SK-N-SH (cell line): ENCODE measurements at regions not wholly inside any gene's neighbourhood (a gene's known extent, or its start where the extent isn't known, plus 50 kb on each side); places are given as distances from the start of the nearest gene placed in this dataset.

Source experiments
- CTCF ChIA-PET: fragments of 300-600, 350-600 bp; formaldehyde crosslinking; extraction: SDS; loops from one replicate; lab custom pipeline; 2021; lab: Yijun Ruan, JAX
- POLR2A ChIA-PET: fragments of 350-600 bp; sonication (Branson Sonifier 250); formaldehyde crosslinking; extraction: SDS; loops from one replicate; lab custom pipeline; 2020; ENCODE audit warnings: antibody characterized with exemption, inconsistent platforms; lab: Yijun Ruan, JAX
- DNase-seq: peaks from one replicate; pipeline ENCODE4 v3.0.0; 2012
- H2AFZ ChIP-seq: fragments of 200-600 bp; sonication (generic); 2 replicates; pipeline ENCODE4 v1.8.1; 2016; ENCODE audit warnings: antibody characterized with exemption, mild to moderate bottlenecking, low read depth
- H3F3A ChIP-seq: fragments of 200-600 bp; sonication (generic); replicated peaks from 2 replicates; pipeline ENCODE3; 2016; ENCODE audit warnings: antibody characterized with exemption, mild to moderate bottlenecking; ENCODE audit not compliant: insufficient read depth
- H3K27ac ChIP-seq, 2 experiments: fragments of 200-500 bp in 1 of 2; fragments of 200-600 bp in 1 of 2; sonication (Bioruptor generic) in 1 of 2; sonication (generic), shearing (Covaris generic) in 1 of 2; 2 replicates each; pipeline versions ENCODE4 v1.5.1 to v1.6.1; 2014 to 2016; ENCODE audit warnings: low read depth in 2 of 2, inconsistent platforms in 1 of 2, low read length in 1 of 2, mild to moderate bottlenecking in 1 of 2, mixed read lengths in 1 of 2
- H3K27me3 ChIP-seq: fragments of 200-600 bp; sonication (generic), shearing (Covaris generic); 2 replicates; pipeline ENCODE4 v1.6.1; 2016; ENCODE audit warnings: mixed run types; ENCODE audit not compliant: insufficient read depth
- H3K36me3 ChIP-seq, 2 experiments: fragments of 200-500 bp in 1 of 2; fragments of 200-600 bp in 1 of 2; sonication (Bioruptor generic) in 1 of 2; sonication (generic) in 1 of 2; replicated peaks in 1 of 2; 2 replicates each; pipeline versions ENCODE3 to v1.5.1; 2014 to 2016; ENCODE audit warnings: low read length in 1 of 2, mild to moderate bottlenecking in 1 of 2; ENCODE audit not compliant: insufficient read depth in 2 of 2, control insufficient read depth in 1 of 2
- H3K4me1 ChIP-seq, 2 experiments: fragments of 200-500 bp in 1 of 2; fragments of 200-600 bp in 1 of 2; sonication (Bioruptor generic) in 1 of 2; sonication (generic), shearing (Covaris generic) in 1 of 2; 2 replicates each; pipeline versions ENCODE4 v1.5.1 to v1.6.1; 2014 to 2016; ENCODE audit warnings: low read depth in 1 of 2, low read length in 1 of 2, mixed run types in 1 of 2; ENCODE audit not compliant: insufficient read depth in 2 of 2, control insufficient read depth in 1 of 2
- H3K4me2 ChIP-seq: fragments of 200-600 bp; sonication (generic), shearing (Covaris generic); 2 replicates; pipeline ENCODE4 v1.6.1; 2017; ENCODE audit warnings: mixed run types
- H3K4me3 ChIP-seq, 2 experiments: fragments of 200-500 bp in 1 of 2; fragments of 200-600 bp in 1 of 2; sonication (Bioruptor generic) in 1 of 2; sonication (generic), shearing (Covaris generic) in 1 of 2; 2 replicates each; pipeline versions ENCODE4 v1.5.1 to v1.8.1; 2014 to 2016; ENCODE audit warnings: low read depth in 2 of 2, inconsistent platforms in 1 of 2, low read length in 1 of 2, mild to moderate bottlenecking in 1 of 2, mixed read lengths in 1 of 2, moderate library complexity in 1 of 2
- H3K79me2 ChIP-seq: fragments of 200-600 bp; sonication (generic); 2 replicates; pipeline ENCODE4 v1.8.1; 2017; ENCODE audit warnings: mild to moderate bottlenecking; ENCODE audit not compliant: insufficient read depth
- H3K9ac ChIP-seq: fragments of 200-600 bp; sonication (generic); 2 replicates; pipeline ENCODE4 v1.6.1; 2017; ENCODE audit warnings: mixed run types
- H3K9me2 ChIP-seq: fragments of 200-600 bp; sonication (generic); 2 replicates; pipeline ENCODE4 v1.6.1; 2017; ENCODE audit warnings: mixed run types
- H3K9me3 ChIP-seq: fragments of 200-600 bp; sonication (generic); 2 replicates; pipeline ENCODE4 v1.6.1; 2017; ENCODE audit warnings: mixed run types, mild to moderate bottlenecking, moderate library complexity
- H4K20me1 ChIP-seq: fragments of 200-600 bp; sonication (generic); 2 replicates; pipeline ENCODE4 v1.6.1; 2017; ENCODE audit warnings: mild to moderate bottlenecking, mixed run types; ENCODE audit not compliant: insufficient read depth
- CHD2 ChIP-seq: fragments of 150-350 bp; IDR thresholded peaks from 2 replicates; pipeline ENCODE4 v1.6.1; 2018; ENCODE audit warnings: low read length; ENCODE audit not compliant: partially characterized antibody
- EP300 ChIP-seq, 2 experiments: IDR thresholded peaks; 2 replicates each; pipeline versions ENCODE4 v1.4.0 to v1.6.1; 2012; ENCODE audit warnings: borderline replicate concordance in 1 of 2, low read depth in 1 of 2, low read length in 1 of 2
- FOXM1 ChIP-seq: IDR thresholded peaks from 2 replicates; pipeline ENCODE4 v1.4.0; 2012; ENCODE audit warnings: low read depth, mild to moderate bottlenecking
- GATA2 ChIP-seq: sonication (generic); formaldehyde crosslinking; IDR thresholded peaks from 2 replicates; pipeline ENCODE4 v1.5.0; 2020; ENCODE audit warnings: mild to moderate bottlenecking, missing genetic modification reagents
- IRF3 ChIP-seq: fragments of 150-350 bp; IDR thresholded peaks from 2 replicates; pipeline ENCODE4 v1.6.1; 2016; ENCODE audit warnings: mild to moderate bottlenecking, low read depth, low read length
- JUND ChIP-seq: IDR thresholded peaks from 2 replicates; pipeline ENCODE4 v1.4.0; 2012
- MAX ChIP-seq: IDR thresholded peaks from 2 replicates; pipeline ENCODE4 v1.4.0; 2012; ENCODE audit warnings: low read depth
- MEF2A ChIP-seq: IDR thresholded peaks from 2 replicates; pipeline ENCODE4 v1.4.0; 2012; ENCODE audit warnings: low read depth, borderline replicate concordance
- MXI1 ChIP-seq: IDR thresholded peaks from 2 replicates; pipeline ENCODE4 v1.6.1; 2012; ENCODE audit warnings: mild to moderate bottlenecking, low read depth, low read length, improper control_type of control experiment
- NFIC ChIP-seq: IDR thresholded peaks from 2 replicates; pipeline ENCODE4 v1.4.0; 2012; ENCODE audit warnings: borderline replicate concordance
- PBX3 ChIP-seq: IDR thresholded peaks from 2 replicates; pipeline ENCODE4; 2012
- POLR2AphosphoS5 ChIP-seq: IDR thresholded peaks from 2 replicates; pipeline ENCODE4 v1.6.1; 2012; ENCODE audit warnings: low read depth, low read length
- RAD21 ChIP-seq: IDR thresholded peaks from 2 replicates; pipeline ENCODE4 v1.6.1; 2012; ENCODE audit warnings: mild to moderate bottlenecking, low read length
- RCOR1 ChIP-seq: fragments of 150-350 bp; IDR thresholded peaks from 2 replicates; pipeline ENCODE4 v1.6.1; 2017; ENCODE audit warnings: antibody characterized with exemption, low read length
- RFX5 ChIP-seq: IDR thresholded peaks from 2 replicates; pipeline ENCODE4 v1.6.1; 2012; ENCODE audit warnings: mild to moderate bottlenecking, improper control_type of control experiment, low read length
- SIN3A ChIP-seq: IDR thresholded peaks from 2 replicates; pipeline ENCODE4 v1.6.1; 2012; ENCODE audit warnings: low read depth, mild to moderate bottlenecking, low read length, moderate library complexity, borderline replicate concordance
- TAF1 ChIP-seq: IDR thresholded peaks from 2 replicates; pipeline ENCODE4 v1.6.1; 2012; ENCODE audit warnings: low read depth, mild to moderate bottlenecking, low read length, moderate library complexity, borderline replicate concordance
- TCF12 ChIP-seq: IDR thresholded peaks from 2 replicates; pipeline ENCODE4 v1.4.0; 2012
- TEAD4 ChIP-seq: IDR thresholded peaks from 2 replicates; pipeline ENCODE4 v1.4.0; 2012; ENCODE audit warnings: mild to moderate bottlenecking, borderline replicate concordance; ENCODE audit not compliant: insufficient read depth
- USF1 ChIP-seq: IDR thresholded peaks from 2 replicates; pipeline ENCODE4 v1.4.0; 2012; ENCODE audit warnings: low read depth, borderline replicate concordance
- USF2 ChIP-seq: fragments of 150-350 bp; IDR thresholded peaks from 2 replicates; pipeline ENCODE4 v1.6.1; 2017; ENCODE audit warnings: antibody characterized with exemption, low read length, low read depth, borderline replicate concordance
- YY1 ChIP-seq: IDR thresholded peaks from 2 replicates; pipeline ENCODE4 v1.4.0; 2012; ENCODE audit warnings: low read depth, mild to moderate bottlenecking
- WGBS: methylation state at CpG from one replicate; pipeline ENCODE4 v1.1.6; 2017; ENCODE audit warnings: low lambda C conversion rate; 5-methylcytosine and 5-hydroxymethylcytosine counted together
- TF ChIP-seq, protein P1 (sequence below): IDR thresholded peaks from 2 replicates; pipeline ENCODE4 v1.4.0; 2012; ENCODE audit warnings: low read depth, borderline replicate concordance

- Histone ChIP-seq H4K20me1 (no peaks in the 10 kb centered on the region), H3K79me2 (no peaks in the 10 kb centered on the region), H3K9ac (no peak overlapping the region), H3K27me3 (no peaks in the 10 kb centered on the region), H3K4me1 (no peaks in the 10 kb centered on the region), H3K27ac (no peak overlapping the region), H3K4me3 (no peak overlapping the region), H3K9me2 (no peaks in the 10 kb centered on the region), H3K4me2 (no peak overlapping the region), H2AFZ (no peak overlapping the region), H3K36me3 (no peaks in the 10 kb centered on the region), H3K9me3 (no peaks in the 10 kb centered on the region), H3F3A (no peaks in the 10 kb centered on the region)
- TF ChIP-seq MAX: no peak
- TF ChIP-seq USF1: no peak
- TF ChIP-seq CHD2: no peak
- no peak for TF ChIP-seq TAF1
- TF ChIP-seq JUND: no peak
- no peak for TF ChIP-seq RFX5
- TF ChIP-seq MXI1: no peak
- TF ChIP-seq RCOR1: no peak
- TF ChIP-seq, protein P1, sequence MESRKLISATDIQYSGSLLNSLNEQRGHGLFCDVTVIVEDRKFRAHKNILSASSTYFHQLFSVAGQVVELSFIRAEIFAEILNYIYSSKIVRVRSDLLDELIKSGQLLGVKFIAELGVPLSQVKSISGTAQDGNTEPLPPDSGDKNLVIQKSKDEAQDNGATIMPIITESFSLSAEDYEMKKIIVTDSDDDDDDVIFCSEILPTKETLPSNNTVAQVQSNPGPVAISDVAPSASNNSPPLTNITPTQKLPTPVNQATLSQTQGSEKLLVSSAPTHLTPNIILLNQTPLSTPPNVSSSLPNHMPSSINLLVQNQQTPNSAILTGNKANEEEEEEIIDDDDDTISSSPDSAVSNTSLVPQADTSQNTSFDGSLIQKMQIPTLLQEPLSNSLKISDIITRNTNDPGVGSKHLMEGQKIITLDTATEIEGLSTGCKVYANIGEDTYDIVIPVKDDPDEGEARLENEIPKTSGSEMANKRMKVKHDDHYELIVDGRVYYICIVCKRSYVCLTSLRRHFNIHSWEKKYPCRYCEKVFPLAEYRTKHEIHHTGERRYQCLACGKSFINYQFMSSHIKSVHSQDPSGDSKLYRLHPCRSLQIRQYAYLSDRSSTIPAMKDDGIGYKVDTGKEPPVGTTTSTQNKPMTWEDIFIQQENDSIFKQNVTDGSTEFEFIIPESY: no peak
- TF ChIP-seq GATA2 (CRISPR knock-in tag): no peak
- TF ChIP-seq PBX3: no peak
- CTCF ChIA-PET: no interaction called here
- POLR2A ChIA-PET: no interaction called here
- 24% methylated on average over 2 of the region's 2 CpGs for WGBS
- DNase-seq: no peak
Observed at GRCh38 chr12:74719447-74719846, 181.8 kb downstream of the ATXN7L3B start.

DNA sequence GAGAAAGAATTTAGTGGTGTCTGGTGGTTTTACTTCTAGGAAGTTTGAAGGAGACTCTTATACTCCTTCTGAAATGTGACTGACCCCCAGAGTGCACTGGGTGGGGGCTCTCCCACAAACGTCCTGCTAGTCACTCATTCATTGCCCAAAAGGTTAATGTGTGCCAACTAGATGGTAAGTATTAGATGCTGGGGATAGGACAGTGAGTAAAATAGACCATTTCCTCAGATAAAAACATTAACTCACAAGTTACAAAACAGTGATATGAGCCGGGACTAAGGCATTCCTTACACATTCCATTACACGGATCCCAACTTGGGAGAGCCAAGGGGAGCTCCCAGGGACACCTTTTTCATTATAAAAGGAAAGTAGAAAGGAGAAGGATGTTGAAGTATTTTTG, 185.1 kb downstream of the ATXN7L3B start:
- H3K4me3 ChIP-seq: no peak overlapping the region
- CTCF ChIA-PET: no interaction called here
- TF ChIP-seq FOXM1 (no peak), JUND (no peak), USF2 (no peak), RFX5 (no peak), TCF12 (no peak), EP300 (IDR thresholded peaks at IDR 0.05; ENCODE audit: borderline replicate concordance in 1 of 2, low read depth in 1 of 2, low read length in 1 of 2) (no peak), NFIC (no peak), SIN3A (no peak), MEF2A (no peak), YY1 (no peak), RAD21 (no peak), TEAD4 (no peak), TAF1 (no peak), POLR2AphosphoS5 (no peak), IRF3 (no peak)
- TF ChIP-seq, all 33 proteins: peak for 0
- Histone ChIP-seq H3K9ac (no peak overlapping the region), H3K36me3 (no peaks in the 10 kb centered on the region), H3K9me2 (no peaks in the 10 kb centered on the region), H3K27ac (no peak overlapping the region), H3K27me3 (no peaks in the 10 kb centered on the region), H3K4me1 (no peaks in the 10 kb centered on the region), H3K9me3 (no peaks in the 10 kb centered on the region), H4K20me1 (no peaks in the 10 kb centered on the region), H3K4me2 (no peak overlapping the region), H2AFZ (no peak overlapping the region), H3K79me2 (no peaks in the 10 kb centered on the region), H3F3A (no peaks in the 10 kb centered on the region)
- no peak for DNase-seq
- WGBS: 9% methylated on average over 3 of the region's 3 CpGs
- POLR2A ChIA-PET: no interaction called here
